Mammary epithelial cell (primary cell): ENCODE measurements at regions not wholly inside any gene's neighbourhood (a gene's known extent, or its start where the extent isn't known, plus 50 kb on each side); places are given as distances from the start of the nearest gene placed in this dataset.

ENCODE experiments used
- EZH2 ChIP-seq: IDR thresholded peaks from 2 replicates; pipeline ENCODE4 v1.6.1; 2012; ENCODE audit warnings: low read length, inconsistent platforms, borderline replicate concordance
- TF ChIP-seq, protein P1 (sequence below), 2 donors: IDR thresholded peaks in 1 of 2; conservative IDR thresholded peaks in 1 of 2; 2 replicates each; pipeline ENCODE4 v1.5.1; 2011 to 2012; ENCODE audit warnings: inconsistent platforms in 2 of 2, low read length in 2 of 2, mild to moderate bottlenecking in 2 of 2, control low read depth in 1 of 2, low read depth in 1 of 2; ENCODE audit not compliant: insufficient read depth in 1 of 2; ENCODE audit errors: extremely low read depth in 1 of 2

DNA sequence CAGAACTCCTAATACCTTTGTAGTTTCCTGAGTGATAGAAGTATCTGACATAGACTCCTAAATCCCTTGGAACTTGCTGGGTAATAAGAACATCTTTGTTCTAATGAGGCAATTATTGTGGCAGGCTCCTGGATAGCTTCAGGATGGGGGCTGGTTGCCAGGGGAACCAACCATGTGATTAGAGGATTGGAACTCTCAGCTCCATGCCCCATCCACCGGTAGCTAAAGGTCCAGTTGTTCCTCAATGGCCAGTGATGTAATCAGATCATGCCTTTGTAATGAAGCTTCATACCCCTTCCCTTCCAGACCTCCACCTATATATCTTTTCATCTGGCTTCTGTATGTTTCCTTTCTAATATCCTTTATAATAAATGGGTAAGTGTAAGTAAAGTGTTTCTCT, 221.2 kb upstream of the ALCAM start:
- TF ChIP-seq, protein P1, sequence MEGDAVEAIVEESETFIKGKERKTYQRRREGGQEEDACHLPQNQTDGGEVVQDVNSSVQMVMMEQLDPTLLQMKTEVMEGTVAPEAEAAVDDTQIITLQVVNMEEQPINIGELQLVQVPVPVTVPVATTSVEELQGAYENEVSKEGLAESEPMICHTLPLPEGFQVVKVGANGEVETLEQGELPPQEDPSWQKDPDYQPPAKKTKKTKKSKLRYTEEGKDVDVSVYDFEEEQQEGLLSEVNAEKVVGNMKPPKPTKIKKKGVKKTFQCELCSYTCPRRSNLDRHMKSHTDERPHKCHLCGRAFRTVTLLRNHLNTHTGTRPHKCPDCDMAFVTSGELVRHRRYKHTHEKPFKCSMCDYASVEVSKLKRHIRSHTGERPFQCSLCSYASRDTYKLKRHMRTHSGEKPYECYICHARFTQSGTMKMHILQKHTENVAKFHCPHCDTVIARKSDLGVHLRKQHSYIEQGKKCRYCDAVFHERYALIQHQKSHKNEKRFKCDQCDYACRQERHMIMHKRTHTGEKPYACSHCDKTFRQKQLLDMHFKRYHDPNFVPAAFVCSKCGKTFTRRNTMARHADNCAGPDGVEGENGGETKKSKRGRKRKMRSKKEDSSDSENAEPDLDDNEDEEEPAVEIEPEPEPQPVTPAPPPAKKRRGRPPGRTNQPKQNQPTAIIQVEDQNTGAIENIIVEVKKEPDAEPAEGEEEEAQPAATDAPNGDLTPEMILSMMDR (conservative IDR thresholded peaks at IDR 0.05 in 1 of 2, IDR thresholded peaks at IDR 0.05 in 1 of 2; ENCODE audit: extremely low read depth in 1 of 2, insufficient read depth in 1 of 2, low read depth in 1 of 2, low read length in 2 of 2), result no peak
- TF ChIP-seq EZH2, result no peak
